ENCODE measurements at regions not wholly inside any gene's neighbourhood (a gene's known extent, or its start where the extent isn't known, plus 50 kb on each side); places are given as distances from the start of the nearest gene placed in this dataset.
"Not testable (repeated sequence)": the region's sequence is repeated elsewhere in the genome, so short reads cannot be mapped to it uniquely, and the experiment has no call there.

GRCh38 chr15:24150542-24150941 lies 463.4 kb upstream of the NDN start:
- no peak for DNase-seq (ENCODE audit: low spot score)

GRCh38 chr15:24158306-24158705 lies 471.2 kb upstream of the NDN start:
- DNase-seq (ENCODE audit: low spot score): not testable (repeated sequence)

- not testable (repeated sequence) for DNase-seq (ENCODE audit: low spot score)
These were observed 478.4 kb upstream of the NDN start for GRCh38 chr15:24165512-24165911.

GRCh38 chr15:24202297-24202696 lies 473.3 kb upstream of the NPAP1 start:
- not testable (repeated sequence) for DNase-seq (ENCODE audit: low spot score)

GRCh38 chr15:24211742-24212476 lies 463.7 kb upstream of the NPAP1 start:
- not testable (repeated sequence) for DNase-seq (ENCODE audit: low spot score)

- no peak for DNase-seq (ENCODE audit: low spot score)
These were observed 451.8 kb upstream of the NPAP1 start for GRCh38 chr15:24223739-24224138.

- DNase-seq (ENCODE audit: low spot score): no peak
These were observed 451.4 kb upstream of the NPAP1 start for GRCh38 chr15:24224161-24224560.

- DNase-seq (ENCODE audit: low spot score): not testable (repeated sequence)
These were observed 446.7 kb upstream of the NPAP1 start for GRCh38 chr15:24228922-24229321.

- DNase-seq (ENCODE audit: low spot score): not testable (repeated sequence)
These were observed 442.4 kb upstream of the NPAP1 start for GRCh38 chr15:24233134-24233533.

GRCh38 chr15:24240580-24240979 lies 435.0 kb upstream of the NPAP1 start:
- not testable (repeated sequence) for DNase-seq (ENCODE audit: low spot score)

GRCh38 chr15:24259106-24259505 lies 416.5 kb upstream of the NPAP1 start:
- not testable (repeated sequence) for DNase-seq (ENCODE audit: low spot score)

GRCh38 chr15:24260407-24260806 lies 415.2 kb upstream of the NPAP1 start:
- DNase-seq (ENCODE audit: low spot score): not testable (repeated sequence)

GRCh38 chr15:24260854-24261253 lies 414.7 kb upstream of the NPAP1 start:
- DNase-seq (ENCODE audit: low spot score): not testable (repeated sequence)

GRCh38 chr15:24268536-24269165 lies 406.9 kb upstream of the NPAP1 start:
- not testable (repeated sequence) for DNase-seq (ENCODE audit: low spot score)

GRCh38 chr15:24269166-24269571 lies 406.4 kb upstream of the NPAP1 start:
- no peak for DNase-seq (ENCODE audit: low spot score)

- DNase-seq (ENCODE audit: low spot score): no peak
These were observed 405.7 kb upstream of the NPAP1 start for GRCh38 chr15:24269923-24270322.

- DNase-seq (ENCODE audit: low spot score): not testable (repeated sequence)
These were observed 403.9 kb upstream of the NPAP1 start for GRCh38 chr15:24271496-24272244.

GRCh38 chr15:24292837-24293236 lies 382.7 kb upstream of the NPAP1 start:
- DNase-seq (ENCODE audit: low spot score): no peak

GRCh38 chr15:24300804-24301368 lies 374.7 kb upstream of the NPAP1 start:
- DNase-seq (ENCODE audit: low spot score): not testable (repeated sequence)

GRCh38 chr15:24301999-24302398 lies 373.6 kb upstream of the NPAP1 start:
- not testable (repeated sequence) for DNase-seq (ENCODE audit: low spot score)

- not testable (repeated sequence) for DNase-seq (ENCODE audit: low spot score)
These were observed 370.8 kb upstream of the NPAP1 start for GRCh38 chr15:24304747-24305146.

- not testable (repeated sequence) for DNase-seq (ENCODE audit: low spot score)
These were observed 369.9 kb upstream of the NPAP1 start for GRCh38 chr15:24305643-24306042.
